ENCODE measurements at regions not wholly inside any gene's neighbourhood (a gene's known extent, or its start where the extent isn't known, plus 50 kb on each side); places are given as distances from the start of the nearest gene placed in this dataset.

GRCh38 chr1:229980009-229980408 lies 87.0 kb upstream of the GALNT2 start:
- TF ChIP-seq CTCF (conservative IDR thresholded peaks at IDR 0.05; ENCODE audit: low read depth, low read length), result no peak
- no peak overlapping the region for H3K4me3 ChIP-seq (ENCODE audit: low read depth, low read length)
- no peak for DNase-seq (ENCODE audit: low read depth)

- no peak for TF ChIP-seq CTCF (conservative IDR thresholded peaks at IDR 0.05; ENCODE audit: low read depth, low read length)
- H3K4me3 ChIP-seq (ENCODE audit: low read depth, low read length), result no peak overlapping the region
- no peak for DNase-seq (ENCODE audit: low read depth)
Observed at GRCh38 chr1:229981736-229982135, 85.3 kb upstream of the GALNT2 start.

GRCh38 chr1:229984310-229984991 lies 82.6 kb upstream of the GALNT2 start:
- no peak for DNase-seq (ENCODE audit: low read depth)
- H3K4me3 ChIP-seq (ENCODE audit: low read depth, low read length), result no peak overlapping the region
- no peak for TF ChIP-seq CTCF (conservative IDR thresholded peaks at IDR 0.05; ENCODE audit: low read depth, low read length)

- no peak overlapping the region for H3K4me3 ChIP-seq (ENCODE audit: low read depth, low read length)
- TF ChIP-seq CTCF (conservative IDR thresholded peaks at IDR 0.05; ENCODE audit: low read depth, low read length), result no peak
- DNase-seq (ENCODE audit: low read depth), result no peak
Observed at GRCh38 chr1:229984992-229985612, 81.9 kb upstream of the GALNT2 start.

- TF ChIP-seq CTCF (conservative IDR thresholded peaks at IDR 0.05; ENCODE audit: low read depth, low read length), result no peak
- no peak for DNase-seq (ENCODE audit: low read depth)
- no peak overlapping the region for H3K4me3 ChIP-seq (ENCODE audit: low read depth, low read length)
Observed at GRCh38 chr1:229985613-229986010, 81.4 kb upstream of the GALNT2 start.

- H3K4me3 ChIP-seq (ENCODE audit: low read depth, low read length), result no peak overlapping the region
- TF ChIP-seq CTCF (conservative IDR thresholded peaks at IDR 0.05; ENCODE audit: low read depth, low read length), result no peak
- DNase-seq (ENCODE audit: low read depth), result no peak
Observed at GRCh38 chr1:229986737-229987337, 80.2 kb upstream of the GALNT2 start.
